Astrocyte (in vitro differentiated cells and primary cell): ENCODE measurements at regions not wholly inside any gene's neighbourhood (a gene's known extent, or its start where the extent isn't known, plus 50 kb on each side); places are given as distances from the start of the nearest gene placed in this dataset.

ENCODE experiments used
- DNase-seq: peaks from one replicate; pipeline ENCODE4 v3.0.0-alpha.2; 2010; ENCODE audit warnings: low read depth
- FAIRE-seq: peaks from 2 replicates; lab custom pipeline; 2011; peaks lifted over from hg19 to GRCh38; lab: Jason Lieb, UNC
- H2AFZ ChIP-seq: 2 replicates; pipeline ENCODE4 v1.6.0; 2012; ENCODE audit warnings: low read depth, low read length, inconsistent platforms
- H3K27ac ChIP-seq: 2 replicates; pipeline ENCODE4 v1.5.1; 2011; ENCODE audit warnings: low read depth, low read length, inconsistent platforms
- H3K27me3 ChIP-seq: 2 replicates; pipeline ENCODE4 v1.6.0; 2011; ENCODE audit warnings: low read length, inconsistent platforms; ENCODE audit not compliant: insufficient read depth
- H3K36me3 ChIP-seq: 2 replicates; pipeline ENCODE4 v1.5.1; 2011; ENCODE audit warnings: low read length, inconsistent platforms; ENCODE audit not compliant: insufficient read depth
- H3K4me1 ChIP-seq: 2 replicates; pipeline ENCODE4 v1.5.1; 2011; ENCODE audit warnings: low read length, inconsistent platforms; ENCODE audit not compliant: insufficient read depth
- H3K4me2 ChIP-seq: 2 replicates; pipeline ENCODE4 v1.6.0; 2012; ENCODE audit warnings: low read length, inconsistent platforms
- H3K4me3 ChIP-seq: 2 replicates; pipeline ENCODE4 v1.5.1; 2011; ENCODE audit warnings: low read depth, mild to moderate bottlenecking, low read length, inconsistent platforms; ENCODE audit not compliant: insufficient read depth
- H3K79me2 ChIP-seq: 2 replicates; pipeline ENCODE4 v1.6.0; 2012; ENCODE audit warnings: mild to moderate bottlenecking, low read length, inconsistent platforms; ENCODE audit not compliant: insufficient read depth
- H3K9ac ChIP-seq: 2 replicates; pipeline ENCODE4 v1.6.0; 2012; ENCODE audit warnings: mild to moderate bottlenecking, low read length, inconsistent platforms
- H3K9me3 ChIP-seq: 2 replicates; pipeline ENCODE4 v1.5.1; 2012; ENCODE audit warnings: low read depth, mild to moderate bottlenecking, low read length, inconsistent platforms; ENCODE audit not compliant: insufficient read depth
- H4K20me1 ChIP-seq: 2 replicates; pipeline ENCODE4 v1.6.0; 2012; ENCODE audit warnings: low read length, inconsistent platforms; ENCODE audit not compliant: insufficient read depth
- H3K27ac Mint-ChIP-seq: one replicate; pipeline ENCODE4 v1.8.0; 2021; ENCODE audit warnings: mild to moderate bottlenecking, mixed read lengths; ENCODE audit not compliant: unreplicated experiment
- H3K27me3 Mint-ChIP-seq: one replicate; pipeline ENCODE4 v1.8.0; 2021; ENCODE audit warnings: low read depth, mixed read lengths; ENCODE audit not compliant: unreplicated experiment
- H3K36me3 Mint-ChIP-seq: one replicate; pipeline ENCODE4 v1.8.0; 2021; ENCODE audit warnings: low read depth, mixed read lengths; ENCODE audit not compliant: unreplicated experiment
- H3K4me1 Mint-ChIP-seq: one replicate; pipeline ENCODE4 v1.8.0; 2021; ENCODE audit warnings: low read depth, mixed read lengths; ENCODE audit not compliant: unreplicated experiment
- H3K4me3 Mint-ChIP-seq: one replicate; pipeline ENCODE4 v1.8.0; 2021; ENCODE audit warnings: mild to moderate bottlenecking, moderate library complexity, mixed read lengths; ENCODE audit not compliant: unreplicated experiment
- H3K9me3 Mint-ChIP-seq: one replicate; pipeline ENCODE4 v1.8.0; 2021; ENCODE audit warnings: mild to moderate bottlenecking, mixed read lengths; ENCODE audit not compliant: unreplicated experiment
- EZH2 ChIP-seq: IDR thresholded peaks from 2 replicates; pipeline ENCODE4 v1.6.1; 2012; ENCODE audit warnings: mild to moderate bottlenecking, low read length, inconsistent platforms; ENCODE audit not compliant: insufficient read depth
- TF ChIP-seq, protein P1 (sequence below): IDR thresholded peaks from 2 replicates; pipeline ENCODE4 v1.5.1; 2011; ENCODE audit warnings: low read depth, mild to moderate bottlenecking, inconsistent platforms, low read length, moderate library complexity; ENCODE audit not compliant: insufficient read depth

DNA sequence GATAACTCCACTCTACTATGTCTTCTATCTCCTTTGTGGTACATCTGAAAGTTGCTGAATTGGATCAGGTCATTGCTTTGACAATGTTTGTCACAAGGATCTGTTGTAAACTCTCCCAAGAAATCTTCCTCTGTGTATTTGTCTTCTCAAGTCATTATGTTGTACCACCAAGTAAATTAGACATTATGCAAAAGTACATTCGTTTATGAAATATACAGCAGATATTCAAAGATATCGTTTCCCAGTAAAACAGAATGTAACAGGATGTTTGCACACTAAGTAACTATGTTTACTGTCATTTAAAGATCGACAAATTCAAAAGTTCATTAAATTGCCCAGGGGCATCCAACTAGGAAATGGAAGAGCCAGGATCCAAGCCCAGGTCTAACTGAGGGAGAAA, 739.4 kb downstream of the EFNB2 start:
- Histone ChIP-seq H3K27ac (no peak overlapping the region), H3K4me2 (no peak overlapping the region), H3K79me2 (no peaks in the 10 kb centered on the region), H3K27me3 (no peaks in the 10 kb centered on the region), H3K36me3 (no peaks in the 10 kb centered on the region), H3K4me3 (no peak overlapping the region), H3K9ac (no peak overlapping the region), H3K9me3 (no peaks in the 10 kb centered on the region), H3K4me1 (no peaks in the 10 kb centered on the region), H2AFZ (no peak overlapping the region), H4K20me1 (no peaks in the 10 kb centered on the region)
- Mint-ChIP-seq H3K4me1 (no peaks in the 10 kb centered on the region), H3K27me3 (no peaks in the 10 kb centered on the region), H3K36me3 (no peaks in the 10 kb centered on the region), H3K9me3 (no peaks in the 10 kb centered on the region), H3K4me3 (no peak overlapping the region), H3K27ac (no peak overlapping the region)
- DNase-seq: no peak
- TF ChIP-seq, protein P1, sequence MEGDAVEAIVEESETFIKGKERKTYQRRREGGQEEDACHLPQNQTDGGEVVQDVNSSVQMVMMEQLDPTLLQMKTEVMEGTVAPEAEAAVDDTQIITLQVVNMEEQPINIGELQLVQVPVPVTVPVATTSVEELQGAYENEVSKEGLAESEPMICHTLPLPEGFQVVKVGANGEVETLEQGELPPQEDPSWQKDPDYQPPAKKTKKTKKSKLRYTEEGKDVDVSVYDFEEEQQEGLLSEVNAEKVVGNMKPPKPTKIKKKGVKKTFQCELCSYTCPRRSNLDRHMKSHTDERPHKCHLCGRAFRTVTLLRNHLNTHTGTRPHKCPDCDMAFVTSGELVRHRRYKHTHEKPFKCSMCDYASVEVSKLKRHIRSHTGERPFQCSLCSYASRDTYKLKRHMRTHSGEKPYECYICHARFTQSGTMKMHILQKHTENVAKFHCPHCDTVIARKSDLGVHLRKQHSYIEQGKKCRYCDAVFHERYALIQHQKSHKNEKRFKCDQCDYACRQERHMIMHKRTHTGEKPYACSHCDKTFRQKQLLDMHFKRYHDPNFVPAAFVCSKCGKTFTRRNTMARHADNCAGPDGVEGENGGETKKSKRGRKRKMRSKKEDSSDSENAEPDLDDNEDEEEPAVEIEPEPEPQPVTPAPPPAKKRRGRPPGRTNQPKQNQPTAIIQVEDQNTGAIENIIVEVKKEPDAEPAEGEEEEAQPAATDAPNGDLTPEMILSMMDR: no peak
- no peak for TF ChIP-seq EZH2
- FAIRE-seq: peak; percentile 29

DNA sequence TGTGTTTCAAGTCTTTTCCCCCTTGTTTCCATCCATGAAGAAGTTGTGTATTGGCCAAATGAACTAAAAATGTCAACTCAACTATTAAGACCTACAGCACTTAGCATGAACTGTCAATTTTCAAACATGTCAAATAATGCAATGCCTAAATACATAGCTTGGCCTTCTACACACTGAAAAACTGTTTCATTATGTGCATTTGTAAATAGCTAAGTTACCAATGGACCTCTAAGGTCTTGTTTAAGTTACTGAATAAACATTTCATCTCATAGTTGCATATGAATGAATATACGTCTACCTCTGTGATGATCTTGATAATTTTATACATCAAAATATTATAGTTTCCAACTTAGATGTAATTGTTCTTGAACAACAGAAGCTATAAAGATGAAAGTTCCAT, 744.5 kb downstream of the EFNB2 start:
- Mint-ChIP-seq H3K27me3 (no peaks in the 10 kb centered on the region), H3K9me3 (no peaks in the 10 kb centered on the region), H3K4me3 (no peak overlapping the region), H3K36me3 (no peaks in the 10 kb centered on the region), H3K4me1 (no peaks in the 10 kb centered on the region), H3K27ac (no peak overlapping the region)
- H2AFZ ChIP-seq: no peak overlapping the region
- H3K27me3 ChIP-seq: no peaks in the 10 kb centered on the region
- DNase-seq: no peak
- H3K4me1 ChIP-seq: no peaks in the 10 kb centered on the region
- H3K4me3 ChIP-seq: no peak overlapping the region
- H3K9me3 ChIP-seq: no peaks in the 10 kb centered on the region
- H4K20me1 ChIP-seq: no peaks in the 10 kb centered on the region
- no peak overlapping the region for H3K27ac ChIP-seq
- H3K79me2 ChIP-seq: no peaks in the 10 kb centered on the region
- no peak overlapping the region for H3K9ac ChIP-seq
- H3K4me2 ChIP-seq: no peak overlapping the region
- TF ChIP-seq, protein P1: no peak
- TF ChIP-seq EZH2: no peak
- FAIRE-seq: no peak
- H3K36me3 ChIP-seq: no peaks in the 10 kb centered on the region

DNA sequence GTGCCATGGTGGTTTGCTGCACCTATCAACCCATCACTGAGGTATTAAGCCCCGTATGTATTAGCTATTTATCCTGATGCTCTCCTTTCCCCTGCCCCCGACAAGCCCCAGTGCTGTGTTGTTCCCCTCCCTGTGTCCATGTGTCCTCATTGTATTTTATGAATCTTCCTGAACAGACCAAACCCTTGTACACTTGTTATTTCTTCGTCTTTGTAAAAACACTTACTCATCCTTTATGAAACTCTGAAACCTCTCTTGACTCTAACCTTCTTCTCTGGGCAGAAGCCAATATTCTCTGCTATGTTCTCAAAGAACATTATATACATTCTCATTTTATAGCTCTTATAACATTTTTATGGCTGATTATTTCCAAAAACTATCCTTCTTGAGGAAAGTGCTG, 746.9 kb downstream of the EFNB2 start:
- H3K36me3 ChIP-seq: no peaks in the 10 kb centered on the region
- no peak overlapping the region for H3K9ac ChIP-seq
- H3K9me3 ChIP-seq: no peaks in the 10 kb centered on the region
- no peaks in the 10 kb centered on the region for H3K79me2 ChIP-seq
- H2AFZ ChIP-seq: no peak overlapping the region
- TF ChIP-seq, protein P1: no peak
- no peak for TF ChIP-seq EZH2
- no peak overlapping the region for H3K4me3 Mint-ChIP-seq
- no peak overlapping the region for H3K27ac Mint-ChIP-seq
- FAIRE-seq (no peak), DNase-seq (no peak)
- H4K20me1 ChIP-seq: no peaks in the 10 kb centered on the region
- no peak overlapping the region for H3K4me3 ChIP-seq
- no peaks in the 10 kb centered on the region for H3K36me3 Mint-ChIP-seq
- no peaks in the 10 kb centered on the region for H3K27me3 Mint-ChIP-seq
- H3K27ac ChIP-seq: no peak overlapping the region
- H3K4me1 ChIP-seq: no peaks in the 10 kb centered on the region
- no peaks in the 10 kb centered on the region for H3K27me3 ChIP-seq
- no peak overlapping the region for H3K4me2 ChIP-seq
- H3K4me1 Mint-ChIP-seq: no peaks in the 10 kb centered on the region
- no peaks in the 10 kb centered on the region for H3K9me3 Mint-ChIP-seq
